SK-N-SH (cell line): ENCODE measurements at regions not wholly inside any gene's neighbourhood (a gene's known extent, or its start where the extent isn't known, plus 50 kb on each side); places are given as distances from the start of the nearest gene placed in this dataset.

Source experiments
- CTCF ChIA-PET: fragments of 300-600, 350-600 bp; formaldehyde crosslinking; extraction: SDS; loops from one replicate; lab custom pipeline; 2021; lab: Yijun Ruan, JAX
- POLR2A ChIA-PET: fragments of 350-600 bp; sonication (Branson Sonifier 250); formaldehyde crosslinking; extraction: SDS; loops from one replicate; lab custom pipeline; 2020; ENCODE audit warnings: antibody characterized with exemption, inconsistent platforms; lab: Yijun Ruan, JAX
- DNase-seq: peaks from one replicate; pipeline ENCODE4 v3.0.0; 2012
- H2AFZ ChIP-seq: fragments of 200-600 bp; sonication (generic); 2 replicates; pipeline ENCODE4 v1.8.1; 2016; ENCODE audit warnings: antibody characterized with exemption, mild to moderate bottlenecking, low read depth
- H3F3A ChIP-seq: fragments of 200-600 bp; sonication (generic); replicated peaks from 2 replicates; pipeline ENCODE3; 2016; ENCODE audit warnings: antibody characterized with exemption, mild to moderate bottlenecking; ENCODE audit not compliant: insufficient read depth
- H3K27ac ChIP-seq, 2 experiments: fragments of 200-500 bp in 1 of 2; fragments of 200-600 bp in 1 of 2; sonication (Bioruptor generic) in 1 of 2; sonication (generic), shearing (Covaris generic) in 1 of 2; 2 replicates each; pipeline versions ENCODE4 v1.5.1 to v1.6.1; 2014 to 2016; ENCODE audit warnings: low read depth in 2 of 2, inconsistent platforms in 1 of 2, low read length in 1 of 2, mild to moderate bottlenecking in 1 of 2, mixed read lengths in 1 of 2
- H3K27me3 ChIP-seq: fragments of 200-600 bp; sonication (generic), shearing (Covaris generic); 2 replicates; pipeline ENCODE4 v1.6.1; 2016; ENCODE audit warnings: mixed run types; ENCODE audit not compliant: insufficient read depth
- H3K36me3 ChIP-seq, 2 experiments: fragments of 200-500 bp in 1 of 2; fragments of 200-600 bp in 1 of 2; sonication (Bioruptor generic) in 1 of 2; sonication (generic) in 1 of 2; replicated peaks in 1 of 2; 2 replicates each; pipeline versions ENCODE3 to v1.5.1; 2014 to 2016; ENCODE audit warnings: low read length in 1 of 2, mild to moderate bottlenecking in 1 of 2; ENCODE audit not compliant: insufficient read depth in 2 of 2, control insufficient read depth in 1 of 2
- H3K4me1 ChIP-seq, 2 experiments: fragments of 200-500 bp in 1 of 2; fragments of 200-600 bp in 1 of 2; sonication (Bioruptor generic) in 1 of 2; sonication (generic), shearing (Covaris generic) in 1 of 2; 2 replicates each; pipeline versions ENCODE4 v1.5.1 to v1.6.1; 2014 to 2016; ENCODE audit warnings: low read depth in 1 of 2, low read length in 1 of 2, mixed run types in 1 of 2; ENCODE audit not compliant: insufficient read depth in 2 of 2, control insufficient read depth in 1 of 2
- H3K4me2 ChIP-seq: fragments of 200-600 bp; sonication (generic), shearing (Covaris generic); 2 replicates; pipeline ENCODE4 v1.6.1; 2017; ENCODE audit warnings: mixed run types
- H3K4me3 ChIP-seq, 2 experiments: fragments of 200-500 bp in 1 of 2; fragments of 200-600 bp in 1 of 2; sonication (Bioruptor generic) in 1 of 2; sonication (generic), shearing (Covaris generic) in 1 of 2; 2 replicates each; pipeline versions ENCODE4 v1.5.1 to v1.8.1; 2014 to 2016; ENCODE audit warnings: low read depth in 2 of 2, inconsistent platforms in 1 of 2, low read length in 1 of 2, mild to moderate bottlenecking in 1 of 2, mixed read lengths in 1 of 2, moderate library complexity in 1 of 2
- H3K79me2 ChIP-seq: fragments of 200-600 bp; sonication (generic); 2 replicates; pipeline ENCODE4 v1.8.1; 2017; ENCODE audit warnings: mild to moderate bottlenecking; ENCODE audit not compliant: insufficient read depth
- H3K9ac ChIP-seq: fragments of 200-600 bp; sonication (generic); 2 replicates; pipeline ENCODE4 v1.6.1; 2017; ENCODE audit warnings: mixed run types
- H3K9me2 ChIP-seq: fragments of 200-600 bp; sonication (generic); 2 replicates; pipeline ENCODE4 v1.6.1; 2017; ENCODE audit warnings: mixed run types
- H3K9me3 ChIP-seq: fragments of 200-600 bp; sonication (generic); 2 replicates; pipeline ENCODE4 v1.6.1; 2017; ENCODE audit warnings: mixed run types, mild to moderate bottlenecking, moderate library complexity
- H4K20me1 ChIP-seq: fragments of 200-600 bp; sonication (generic); 2 replicates; pipeline ENCODE4 v1.6.1; 2017; ENCODE audit warnings: mild to moderate bottlenecking, mixed run types; ENCODE audit not compliant: insufficient read depth
- EP300 ChIP-seq, 2 experiments: IDR thresholded peaks; 2 replicates each; pipeline versions ENCODE4 v1.4.0 to v1.6.1; 2012; ENCODE audit warnings: borderline replicate concordance in 1 of 2, low read depth in 1 of 2, low read length in 1 of 2
- EZH2phosphoT487 ChIP-seq: fragments of 200-600 bp; sonication (generic); IDR thresholded peaks from 2 replicates; pipeline ENCODE4 v1.6.1; 2017; ENCODE audit warnings: low read depth, mixed run types, mild to moderate bottlenecking, antibody characterized with exemption, moderate library complexity, borderline replicate concordance
- FOSL2 ChIP-seq: IDR thresholded peaks from 2 replicates; pipeline ENCODE4 v1.4.0; 2012; ENCODE audit warnings: low read depth, mild to moderate bottlenecking, moderate library complexity, borderline replicate concordance
- FOXJ3 ChIP-seq: sonication (generic); formaldehyde crosslinking; IDR thresholded peaks from 2 replicates; pipeline ENCODE4 v1.5.1; 2020; ENCODE audit warnings: mild to moderate bottlenecking, missing genetic modification reagents
- FOXM1 ChIP-seq: IDR thresholded peaks from 2 replicates; pipeline ENCODE4 v1.4.0; 2012; ENCODE audit warnings: low read depth, mild to moderate bottlenecking
- MEF2A ChIP-seq: IDR thresholded peaks from 2 replicates; pipeline ENCODE4 v1.4.0; 2012; ENCODE audit warnings: low read depth, borderline replicate concordance
- NFIC ChIP-seq: IDR thresholded peaks from 2 replicates; pipeline ENCODE4 v1.4.0; 2012; ENCODE audit warnings: borderline replicate concordance
- POLR2AphosphoS5 ChIP-seq: IDR thresholded peaks from 2 replicates; pipeline ENCODE4 v1.6.1; 2012; ENCODE audit warnings: low read depth, low read length
- RAD21 ChIP-seq: IDR thresholded peaks from 2 replicates; pipeline ENCODE4 v1.6.1; 2012; ENCODE audit warnings: mild to moderate bottlenecking, low read length
- SMC3 ChIP-seq: IDR thresholded peaks from 2 replicates; pipeline ENCODE4 v1.6.1; 2012; ENCODE audit warnings: low read depth, low read length, improper control_type of control experiment
- TCF12 ChIP-seq: IDR thresholded peaks from 2 replicates; pipeline ENCODE4 v1.4.0; 2012
- WGBS: methylation state at CpG from one replicate; pipeline ENCODE4 v1.1.6; 2017; ENCODE audit warnings: low lambda C conversion rate; 5-methylcytosine and 5-hydroxymethylcytosine counted together
- TF ChIP-seq, protein P1 (sequence below): IDR thresholded peaks from 2 replicates; pipeline ENCODE4 v1.4.0; 2012; ENCODE audit warnings: low read depth, borderline replicate concordance
- TF ChIP-seq, protein P2 (sequence below): fragments of 150-350 bp; IDR thresholded peaks from 2 replicates; pipeline ENCODE4 v1.6.1; 2017; ENCODE audit warnings: antibody characterized with exemption, low read length, low read depth, borderline replicate concordance

DNA sequence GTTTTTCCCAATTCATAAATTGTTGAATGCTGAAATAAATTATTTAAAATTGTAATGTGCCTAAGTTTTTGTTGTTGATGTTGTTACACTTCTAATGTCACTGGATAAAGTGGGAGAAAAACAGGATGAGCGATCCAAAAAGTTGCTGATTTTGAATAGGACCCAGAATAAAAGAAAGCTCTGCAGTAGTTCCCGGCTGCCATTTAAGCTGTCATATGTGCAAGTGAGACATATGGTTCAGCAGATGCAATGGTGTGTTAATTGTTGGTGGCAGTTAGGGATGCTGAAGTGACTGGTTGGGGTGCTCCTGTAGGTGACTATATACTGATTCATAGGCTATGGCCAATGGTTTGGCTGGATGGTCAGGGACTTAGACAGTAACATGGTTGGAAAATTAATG lies 1517.4 kb upstream of the LRRTM3 start (continued):
- TF ChIP-seq, protein P1, sequence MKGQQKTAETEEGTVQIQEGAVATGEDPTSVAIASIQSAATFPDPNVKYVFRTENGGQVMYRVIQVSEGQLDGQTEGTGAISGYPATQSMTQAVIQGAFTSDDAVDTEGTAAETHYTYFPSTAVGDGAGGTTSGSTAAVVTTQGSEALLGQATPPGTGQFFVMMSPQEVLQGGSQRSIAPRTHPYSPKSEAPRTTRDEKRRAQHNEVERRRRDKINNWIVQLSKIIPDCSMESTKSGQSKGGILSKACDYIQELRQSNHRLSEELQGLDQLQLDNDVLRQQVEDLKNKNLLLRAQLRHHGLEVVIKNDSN: no peak

DNA sequence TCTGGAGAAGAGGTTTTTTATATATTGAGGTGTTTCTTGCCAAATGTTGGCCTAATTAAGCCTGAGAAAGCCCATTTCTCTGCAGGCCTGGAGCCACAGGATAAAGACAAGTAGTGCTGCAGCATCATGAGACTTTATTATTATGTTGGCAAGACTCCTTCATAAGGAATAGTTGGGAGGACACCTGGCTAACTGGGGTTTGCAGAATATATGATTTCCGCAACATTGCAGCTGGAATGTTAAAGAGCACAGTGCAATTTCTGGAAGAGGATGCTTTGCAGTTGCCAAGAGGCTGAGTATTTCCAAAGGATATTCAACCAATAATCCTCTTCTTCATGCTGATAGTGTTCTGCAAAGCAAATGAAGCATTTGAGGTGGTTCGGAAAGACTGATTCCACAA lies 1512.8 kb upstream of the LRRTM3 start:
- Histone ChIP-seq H4K20me1 (no peaks in the 10 kb centered on the region), H3K4me3 (no peak overlapping the region), H3K36me3 (no peaks in the 10 kb centered on the region), H3F3A (no peaks in the 10 kb centered on the region), H3K9me3 (no peaks in the 10 kb centered on the region), H3K9me2 (no peaks in the 10 kb centered on the region), H3K27me3 (no peaks in the 10 kb centered on the region), H2AFZ (no peak overlapping the region), H3K9ac (no peak overlapping the region), H3K27ac (no peak overlapping the region), H3K4me2 (no peak overlapping the region), H3K4me1 (no peaks in the 10 kb centered on the region), H3K79me2 (no peaks in the 10 kb centered on the region)
- POLR2A ChIA-PET: no interaction called here
- WGBS: 88% methylated on average over 2 of the region's 2 CpGs
- no peak for DNase-seq
- TF ChIP-seq TCF12: no peak
- TF ChIP-seq NFIC: no peak
- TF ChIP-seq, protein P1: no peak
- no peak for TF ChIP-seq SMC3
- TF ChIP-seq, protein P2, sequence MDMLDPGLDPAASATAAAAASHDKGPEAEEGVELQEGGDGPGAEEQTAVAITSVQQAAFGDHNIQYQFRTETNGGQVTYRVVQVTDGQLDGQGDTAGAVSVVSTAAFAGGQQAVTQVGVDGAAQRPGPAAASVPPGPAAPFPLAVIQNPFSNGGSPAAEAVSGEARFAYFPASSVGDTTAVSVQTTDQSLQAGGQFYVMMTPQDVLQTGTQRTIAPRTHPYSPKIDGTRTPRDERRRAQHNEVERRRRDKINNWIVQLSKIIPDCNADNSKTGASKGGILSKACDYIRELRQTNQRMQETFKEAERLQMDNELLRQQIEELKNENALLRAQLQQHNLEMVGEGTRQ: no peak
- TF ChIP-seq, all 33 proteins: peak for 0
- CTCF ChIA-PET: no interaction called here

DNA sequence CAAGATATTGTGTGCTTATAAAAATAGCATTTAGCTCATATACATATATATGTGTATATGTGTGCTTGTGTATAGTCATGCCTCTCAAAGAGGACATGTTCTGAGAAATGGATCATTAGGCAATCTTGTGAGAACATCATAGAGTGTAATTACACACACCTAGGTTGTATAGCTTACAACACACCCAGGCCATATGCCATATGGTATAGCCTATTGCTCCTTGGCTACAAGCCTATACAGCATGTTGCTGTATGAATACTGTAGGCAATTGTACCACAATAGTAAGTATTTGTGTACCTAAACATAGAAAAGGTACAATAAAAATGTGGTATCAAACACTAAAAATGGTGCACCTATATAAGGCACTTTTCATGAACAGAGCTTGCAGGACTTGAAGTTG lies 1510.5 kb upstream of the LRRTM3 start:
- no peaks in the 10 kb centered on the region for H3K27me3 ChIP-seq
- DNase-seq: no peak
- CTCF ChIA-PET: no interaction called here
- no peak overlapping the region for H3K9ac ChIP-seq
- no peaks in the 10 kb centered on the region for H4K20me1 ChIP-seq
- H3F3A ChIP-seq: peaks cover 10% of the 10 kb centered on the region
- POLR2A ChIA-PET: no interaction called here
- no peaks in the 10 kb centered on the region for H3K36me3 ChIP-seq
- H3K4me1 ChIP-seq: no peaks in the 10 kb centered on the region
- no peak overlapping the region for H3K4me3 ChIP-seq
- H3K9me3 ChIP-seq: no peaks in the 10 kb centered on the region
- H3K4me2 ChIP-seq: no peak overlapping the region
- no peak overlapping the region for H2AFZ ChIP-seq
- TF ChIP-seq NFIC: no peak
- no peak for TF ChIP-seq POLR2AphosphoS5
- TF ChIP-seq FOSL2: no peak
- TF ChIP-seq FOXM1: no peak
- TF ChIP-seq, protein P1: no peak
- no peak for TF ChIP-seq MEF2A
- TF ChIP-seq, protein P2: no peak
- no peak for TF ChIP-seq EP300 (IDR thresholded peaks at IDR 0.05; ENCODE audit: borderline replicate concordance in 1 of 2, low read depth in 1 of 2, low read length in 1 of 2)
- TF ChIP-seq FOXJ3 (CRISPR knock-in tag): no peak
- TF ChIP-seq EZH2phosphoT487: no peak
- TF ChIP-seq RAD21: no peak
- no peaks in the 10 kb centered on the region for H3K79me2 ChIP-seq
- no peak overlapping the region for H3K27ac ChIP-seq
- no peaks in the 10 kb centered on the region for H3K9me2 ChIP-seq
